ENCODE measurements at regions not wholly inside any gene's neighbourhood (a gene's known extent, or its start where the extent isn't known, plus 50 kb on each side); places are given as distances from the start of the nearest gene placed in this dataset.

DNA sequence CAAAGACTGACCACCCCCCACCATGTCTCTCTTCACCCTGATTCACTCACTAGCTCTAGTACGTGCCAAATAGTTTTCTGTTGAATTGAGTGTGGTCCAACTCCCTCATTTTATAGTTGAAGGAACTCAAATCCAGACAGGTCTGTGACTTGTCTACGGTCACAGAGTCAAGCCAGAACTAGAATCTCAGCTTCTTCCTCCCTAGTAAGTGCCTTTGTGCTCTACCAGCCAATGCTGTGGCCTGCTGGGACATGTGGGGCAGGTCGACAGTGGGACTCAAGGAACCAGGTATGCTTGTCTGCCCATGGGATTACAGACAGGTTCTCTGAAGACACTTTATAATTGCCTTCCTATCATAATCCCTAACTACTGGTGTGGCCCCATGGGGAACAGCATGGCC, 108.6 kb upstream of the CPEB2 start:
- TF ChIP-seq, protein P1, sequence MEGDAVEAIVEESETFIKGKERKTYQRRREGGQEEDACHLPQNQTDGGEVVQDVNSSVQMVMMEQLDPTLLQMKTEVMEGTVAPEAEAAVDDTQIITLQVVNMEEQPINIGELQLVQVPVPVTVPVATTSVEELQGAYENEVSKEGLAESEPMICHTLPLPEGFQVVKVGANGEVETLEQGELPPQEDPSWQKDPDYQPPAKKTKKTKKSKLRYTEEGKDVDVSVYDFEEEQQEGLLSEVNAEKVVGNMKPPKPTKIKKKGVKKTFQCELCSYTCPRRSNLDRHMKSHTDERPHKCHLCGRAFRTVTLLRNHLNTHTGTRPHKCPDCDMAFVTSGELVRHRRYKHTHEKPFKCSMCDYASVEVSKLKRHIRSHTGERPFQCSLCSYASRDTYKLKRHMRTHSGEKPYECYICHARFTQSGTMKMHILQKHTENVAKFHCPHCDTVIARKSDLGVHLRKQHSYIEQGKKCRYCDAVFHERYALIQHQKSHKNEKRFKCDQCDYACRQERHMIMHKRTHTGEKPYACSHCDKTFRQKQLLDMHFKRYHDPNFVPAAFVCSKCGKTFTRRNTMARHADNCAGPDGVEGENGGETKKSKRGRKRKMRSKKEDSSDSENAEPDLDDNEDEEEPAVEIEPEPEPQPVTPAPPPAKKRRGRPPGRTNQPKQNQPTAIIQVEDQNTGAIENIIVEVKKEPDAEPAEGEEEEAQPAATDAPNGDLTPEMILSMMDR (IDR thresholded peaks at IDR 0.05; ENCODE audit: extremely low read depth, missing control alignments) = no peak
- DNase-seq (ENCODE audit: low spot score) = no peak

DNA sequence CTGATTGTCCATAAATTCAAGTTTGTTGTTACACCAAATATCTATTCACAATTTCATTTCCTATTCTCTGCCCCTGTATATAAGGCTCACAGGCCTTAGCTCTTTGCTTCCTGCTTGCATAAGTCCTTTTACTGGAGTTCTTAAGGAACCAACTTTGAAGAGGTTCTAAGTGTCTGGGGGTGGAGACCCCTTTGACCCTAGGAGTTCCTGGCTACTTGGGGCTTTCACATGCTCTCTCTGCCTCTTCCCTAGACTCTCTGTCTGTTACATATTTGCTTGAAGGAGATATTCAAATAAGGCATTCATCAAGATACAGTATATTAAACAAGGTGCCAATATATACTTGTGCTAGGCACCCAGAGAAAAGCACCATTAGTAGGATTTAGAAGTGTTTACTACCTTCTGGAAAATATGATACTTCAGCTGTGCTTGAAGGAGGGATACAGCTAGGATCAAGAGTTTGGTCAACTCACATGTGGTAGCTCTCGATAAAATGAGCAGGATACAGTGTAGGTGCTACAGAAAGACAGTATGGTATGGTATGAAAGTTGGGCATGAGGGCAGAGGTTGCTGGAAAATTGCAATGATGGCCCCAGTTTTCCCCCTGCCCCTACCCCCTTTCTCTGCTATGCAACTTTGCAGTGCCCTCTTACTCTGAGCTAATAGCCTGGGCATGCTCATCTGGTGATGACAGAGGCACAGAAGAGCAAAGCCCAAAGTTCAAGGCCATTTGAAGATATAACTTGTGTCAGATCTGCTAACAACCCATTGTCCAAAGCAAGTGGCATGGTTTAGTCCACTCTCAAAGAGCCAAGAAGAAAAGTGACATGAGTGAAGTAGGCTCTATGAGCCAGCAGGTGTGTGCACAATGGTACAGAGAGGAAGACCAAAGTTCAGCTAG, 107.6 kb upstream of the CPEB2 start:
- TF ChIP-seq, protein P1 (IDR thresholded peaks at IDR 0.05; ENCODE audit: extremely low read depth, missing control alignments) = no peak
- DNase-seq (ENCODE audit: low spot score) = no peak

DNA sequence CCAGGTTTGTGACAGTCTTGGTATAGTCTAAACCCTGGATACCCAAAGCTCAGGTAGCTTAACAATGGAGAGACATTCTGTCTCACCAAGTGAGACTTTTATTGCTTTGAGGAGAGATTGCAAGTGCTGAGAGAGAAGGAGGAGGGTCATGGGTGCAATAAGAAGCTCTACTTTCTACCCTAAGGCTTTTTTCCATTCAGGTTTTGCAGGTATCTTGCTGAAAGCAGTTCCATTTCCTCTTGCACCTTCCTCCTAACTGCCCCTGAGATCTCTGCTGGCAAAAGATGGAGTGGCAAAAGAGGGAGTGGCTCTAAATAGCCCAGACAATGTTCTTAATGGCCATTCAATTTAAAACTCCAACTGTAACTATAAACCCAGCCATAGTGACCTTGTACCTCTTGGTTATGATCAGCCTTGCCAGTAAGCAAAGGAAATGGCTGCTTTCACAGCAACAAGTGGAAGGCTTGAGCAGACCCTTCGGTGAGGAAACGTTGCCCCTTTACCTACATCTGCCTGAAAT, 105.6 kb upstream of the CPEB2 start:
- TF ChIP-seq, protein P1 (IDR thresholded peaks at IDR 0.05; ENCODE audit: extremely low read depth, missing control alignments) = no peak
- no peak for DNase-seq (ENCODE audit: low spot score)

DNA sequence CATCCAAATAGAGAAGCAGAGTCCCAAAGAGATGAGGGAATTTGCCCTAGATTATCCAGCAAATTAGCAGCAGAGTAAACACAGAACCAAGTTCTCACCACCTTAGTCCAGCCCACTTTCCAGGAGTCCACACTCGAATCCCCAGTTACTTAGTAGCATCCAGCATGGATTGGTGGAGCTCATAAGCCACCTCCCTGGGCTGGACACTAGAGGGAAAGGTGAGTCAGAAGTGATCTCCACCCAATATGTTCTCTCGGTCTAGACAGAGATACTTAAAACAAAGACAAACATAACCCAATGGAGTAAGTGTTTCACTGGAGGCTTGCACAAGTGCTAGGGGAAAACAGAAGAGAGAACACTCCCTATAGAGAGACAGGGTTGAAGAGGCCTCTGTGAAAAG, 105.1 kb upstream of the CPEB2 start:
- no peak for DNase-seq (ENCODE audit: low spot score)
- TF ChIP-seq, protein P1 (IDR thresholded peaks at IDR 0.05; ENCODE audit: extremely low read depth, missing control alignments) = no peak

DNA sequence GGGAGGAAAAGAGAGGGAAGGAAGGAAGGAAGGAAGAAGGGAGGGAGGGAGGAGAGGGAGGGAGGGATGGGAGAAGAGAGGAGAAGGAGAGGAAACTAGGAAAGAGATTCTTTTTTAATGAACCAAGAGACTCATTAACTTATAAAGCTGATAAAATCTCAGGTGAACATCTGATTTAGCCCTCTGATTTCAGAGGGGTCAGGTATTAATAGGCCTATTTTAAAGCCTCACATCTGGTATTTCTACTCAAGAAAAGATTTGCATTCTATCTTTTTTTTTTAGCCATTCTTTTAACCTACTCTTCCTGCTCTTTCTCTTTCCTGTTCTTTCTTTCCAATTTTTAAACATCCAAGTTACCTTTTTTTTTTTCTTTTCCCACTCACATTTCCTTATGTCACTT, 103.3 kb upstream of the CPEB2 start:
- TF ChIP-seq, protein P1 (IDR thresholded peaks at IDR 0.05; ENCODE audit: extremely low read depth, missing control alignments) = no peak
- DNase-seq (ENCODE audit: low spot score) = no peak

DNA sequence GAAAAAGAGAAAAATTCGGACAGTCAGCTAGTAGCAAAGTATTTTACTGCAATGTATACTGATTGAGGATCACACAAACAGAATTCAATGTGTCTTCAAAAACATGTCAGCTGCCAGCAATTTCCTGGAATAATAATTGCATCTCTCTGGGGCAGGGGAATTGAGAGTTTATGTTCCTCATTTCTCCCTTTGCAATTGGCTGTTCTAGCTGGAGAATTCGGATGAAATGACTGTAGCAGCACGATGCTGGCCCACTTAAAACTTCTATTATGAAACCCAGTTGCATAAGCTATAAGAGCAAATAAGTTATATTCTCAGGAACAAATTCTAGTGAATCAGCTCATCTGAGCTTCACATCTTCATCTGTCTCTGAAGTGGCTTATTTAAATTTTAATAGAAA, 99.9 kb upstream of the CPEB2 start:
- DNase-seq (ENCODE audit: low spot score) = no peak
- TF ChIP-seq, protein P1 (IDR thresholded peaks at IDR 0.05; ENCODE audit: extremely low read depth, missing control alignments) = no peak

DNA sequence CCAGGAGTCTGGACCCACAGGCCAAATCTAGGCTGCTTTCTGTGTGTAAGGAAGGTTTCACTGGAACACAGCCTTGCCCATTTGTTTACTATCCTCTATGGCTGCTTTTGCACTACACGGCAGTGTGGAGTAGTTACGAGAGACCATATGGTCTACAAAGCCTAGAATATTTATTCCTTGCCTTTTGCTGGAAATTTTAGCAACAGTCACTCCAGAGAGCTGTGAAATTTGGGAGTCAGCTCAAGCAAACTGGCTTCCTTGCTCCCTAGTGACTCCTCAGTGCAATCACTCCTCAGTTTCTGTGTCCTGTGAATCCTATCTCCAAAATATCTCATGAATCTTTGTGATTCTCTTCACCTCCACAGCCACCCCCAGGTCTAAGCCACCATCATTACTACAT, 99.0 kb upstream of the CPEB2 start:
- no peak for DNase-seq (ENCODE audit: low spot score)
- TF ChIP-seq, protein P1 (IDR thresholded peaks at IDR 0.05; ENCODE audit: extremely low read depth, missing control alignments) = no peak

Data from GM20000 (cell line).